ENCODE measurements at regions not wholly inside any gene's neighbourhood (a gene's known extent, or its start where the extent isn't known, plus 50 kb on each side); places are given as distances from the start of the nearest gene placed in this dataset.

DNA sequence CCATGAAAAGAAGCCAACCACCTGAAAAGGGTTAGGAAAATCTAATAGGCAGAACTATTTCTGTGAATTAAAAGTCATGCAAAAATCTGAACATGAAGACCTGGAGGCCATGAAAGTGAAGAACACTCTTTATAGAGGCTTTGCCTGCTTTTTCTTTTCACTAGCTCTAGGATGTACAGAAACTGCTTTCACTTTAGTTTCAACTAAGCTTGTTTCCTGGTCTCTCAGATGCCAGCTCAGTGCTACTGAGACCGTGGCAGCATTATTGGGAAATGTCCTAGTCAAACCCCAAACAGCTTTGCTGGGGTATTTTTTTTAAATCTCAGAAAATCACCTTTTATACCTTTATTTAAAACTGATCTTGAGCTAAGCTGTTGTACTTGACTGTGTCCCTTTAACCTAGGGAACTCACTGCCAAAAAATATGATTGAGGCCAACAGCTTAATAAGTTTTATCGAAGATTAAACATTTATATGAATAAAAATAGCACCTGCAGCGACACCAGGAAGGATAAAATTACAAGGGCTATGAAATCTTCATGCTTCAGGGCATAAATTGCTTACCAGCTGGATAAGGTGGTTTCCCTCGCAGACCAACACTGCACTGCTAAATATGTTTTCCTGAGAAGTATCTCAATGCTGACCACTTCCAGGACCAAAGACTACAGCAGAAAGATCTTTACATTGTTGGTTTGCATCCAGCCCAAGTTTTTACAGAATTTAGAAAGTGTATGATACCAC, 621.8 kb upstream of the ZFHX3 start:
- no peak overlapping the region for H3K4me3 ChIP-seq
- no peaks in the 10 kb centered on the region for H3K36me3 ChIP-seq
- H3K4me1 ChIP-seq = no peaks in the 10 kb centered on the region
- TF ChIP-seq POLR2AphosphoS5 (IDR thresholded peaks at IDR 0.05; ENCODE audit: insufficient read depth in 1 of 2, low read depth in 1 of 2) = no peak
- no peaks in the 10 kb centered on the region for H3K27me3 ChIP-seq
- H3K27ac ChIP-seq = no peak overlapping the region
- no peak for DNase-seq (ENCODE audit: extremely low spot score in 2 of 2)
- intact Hi-C loops (cut with DNase I) = no loop called here
- no peaks in the 10 kb centered on the region for H3K9me3 ChIP-seq

GRCh38 chr16:73663720-73664119, 615.8 kb upstream of the ZFHX3 start:
- Histone ChIP-seq H3K9me3 (no peaks in the 10 kb centered on the region), H3K27ac (no peak overlapping the region), H3K27me3 (no peaks in the 10 kb centered on the region), H3K36me3 (no peaks in the 10 kb centered on the region), H3K4me1 (no peaks in the 10 kb centered on the region), H3K4me3 (no peak overlapping the region)
- intact Hi-C loops (cut with DNase I) = no loop called here
- TF ChIP-seq POLR2A (IDR thresholded peaks at IDR 0.05) (no peak), CTCF (IDR thresholded peaks at IDR 0.05) (no peak), POLR2AphosphoS5 (IDR thresholded peaks at IDR 0.05; ENCODE audit: insufficient read depth in 1 of 2, low read depth in 1 of 2) (no peak)
- DNase-seq (ENCODE audit: extremely low spot score in 2 of 2) = no peak

DNA sequence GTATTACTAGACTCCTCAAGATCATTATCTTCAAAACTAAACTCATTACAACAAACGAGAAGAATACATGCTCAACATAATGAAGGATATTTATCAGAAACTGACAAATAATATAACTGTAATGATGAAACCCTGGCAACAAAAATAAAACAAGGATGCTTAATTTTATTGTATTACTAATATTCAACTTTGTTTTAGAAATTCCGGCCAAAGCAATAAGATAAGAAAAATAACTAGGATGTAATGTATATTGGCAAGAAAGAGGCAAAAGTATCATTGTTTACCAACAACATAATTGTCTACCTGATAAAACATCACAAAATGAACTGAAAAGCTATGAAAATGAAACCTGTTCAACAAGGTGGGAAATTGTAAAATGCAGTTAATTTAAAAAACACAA, 588.3 kb upstream of the ZFHX3 start:
- Histone ChIP-seq H3K4me1 (no peaks in the 10 kb centered on the region), H3K27me3 (no peaks in the 10 kb centered on the region), H3K4me3 (no peak overlapping the region), H3K9me3 (no peaks in the 10 kb centered on the region), H3K36me3 (no peaks in the 10 kb centered on the region), H3K27ac (no peak overlapping the region)
- DNase-seq (ENCODE audit: extremely low spot score in 2 of 2) = no peak
- TF ChIP-seq CTCF (IDR thresholded peaks at IDR 0.05) (no peak), POLR2A (IDR thresholded peaks at IDR 0.05) (no peak), POLR2AphosphoS5 (IDR thresholded peaks at IDR 0.05; ENCODE audit: insufficient read depth in 1 of 2, low read depth in 1 of 2) (no peak)
- intact Hi-C loops (cut with DNase I) = no loop called here

DNA sequence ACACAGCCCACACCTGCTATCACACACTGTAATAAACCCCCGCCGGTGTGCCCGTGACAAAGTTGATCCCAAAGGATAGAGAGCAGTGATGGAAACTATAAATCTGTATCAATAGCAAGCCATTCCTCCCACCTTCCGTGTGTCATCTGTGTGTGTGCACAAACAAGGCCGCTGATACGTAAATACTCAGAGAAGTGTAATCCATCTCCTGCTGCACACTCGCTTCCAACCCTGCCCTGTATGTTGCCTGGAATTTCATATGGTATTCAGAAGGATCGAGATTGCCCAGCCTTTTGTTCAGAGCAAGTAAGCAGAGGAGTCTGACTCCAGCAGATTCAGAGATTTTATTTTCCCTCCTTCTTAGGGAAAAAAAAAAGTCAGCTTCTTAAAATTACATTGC, 581.1 kb upstream of the ZFHX3 start:
- intact Hi-C loops (cut with DNase I) = no loop called here

GRCh38 chr16:73617738-73618137, 569.8 kb upstream of the ZFHX3 start:
- no peaks in the 10 kb centered on the region for H3K4me1 ChIP-seq
- intact Hi-C loops (cut with DNase I) = no loop called here
- H3K27ac ChIP-seq = no peak overlapping the region
- TF ChIP-seq CTCF (IDR thresholded peaks at IDR 0.05) (no peak), POLR2AphosphoS5 (IDR thresholded peaks at IDR 0.05; ENCODE audit: insufficient read depth in 1 of 2, low read depth in 1 of 2) (no peak), POLR2A (IDR thresholded peaks at IDR 0.05) (no peak)
- no peaks in the 10 kb centered on the region for H3K9me3 ChIP-seq
- DNase-seq (ENCODE audit: extremely low spot score in 2 of 2) = no peak
- no peak overlapping the region for H3K4me3 ChIP-seq
- H3K36me3 ChIP-seq = no peaks in the 10 kb centered on the region
- H3K27me3 ChIP-seq = no peaks in the 10 kb centered on the region

More for the DNA sequence above, 581.1 kb upstream of the ZFHX3 start:
- DNase-seq (ENCODE audit: extremely low spot score in 2 of 2) = no peak
- H3K9me3 ChIP-seq = no peaks in the 10 kb centered on the region
- H3K27me3 ChIP-seq = no peaks in the 10 kb centered on the region
- no peak for TF ChIP-seq POLR2AphosphoS5 (IDR thresholded peaks at IDR 0.05; ENCODE audit: insufficient read depth in 1 of 2, low read depth in 1 of 2)
- TF ChIP-seq CTCF (IDR thresholded peaks at IDR 0.05) = no peak
- no peak for TF ChIP-seq POLR2A (IDR thresholded peaks at IDR 0.05)
- H3K4me1 ChIP-seq = no peaks in the 10 kb centered on the region
- H3K4me3 ChIP-seq = no peak overlapping the region
- no peaks in the 10 kb centered on the region for H3K36me3 ChIP-seq
- no peak overlapping the region for H3K27ac ChIP-seq

Data from vagina (tissue), 2 donors.